Nephron progenitor cell (in vitro differentiated cells): ENCODE measurements at regions not wholly inside any gene's neighbourhood (a gene's known extent, or its start where the extent isn't known, plus 50 kb on each side); places are given as distances from the start of the nearest gene placed in this dataset.

Experiments
- DNase-seq: peaks from one replicate; pipeline ENCODE4 v3.0.0; 2021
- H3K27ac Mint-ChIP-seq: 2 replicates; pipeline ENCODE4 v1.8.0; 2021; ENCODE audit warnings: mild to moderate bottlenecking, moderate library complexity, mixed read lengths
- H3K27me3 Mint-ChIP-seq: 2 replicates; pipeline ENCODE4 v1.8.0; 2021; ENCODE audit warnings: mild to moderate bottlenecking, low read depth, mixed read lengths; ENCODE audit not compliant: poor library complexity
- H3K36me3 Mint-ChIP-seq: 2 replicates; pipeline ENCODE4 v1.8.0; 2021; ENCODE audit warnings: low read depth, mixed read lengths
- H3K4me1 Mint-ChIP-seq: 2 replicates; pipeline ENCODE4 v1.8.0; 2021; ENCODE audit warnings: mixed read lengths
- H3K4me3 Mint-ChIP-seq: 2 replicates; pipeline ENCODE4 v1.8.0; 2021; ENCODE audit warnings: mild to moderate bottlenecking, moderate library complexity, mixed read lengths
- H3K9me3 Mint-ChIP-seq: 2 replicates; pipeline ENCODE4 v1.8.0; 2021; ENCODE audit warnings: mild to moderate bottlenecking, moderate library complexity, mixed read lengths
- CTCF ChIP-seq: fragments of 200-600 bp; sonication (generic); IDR thresholded peaks from 2 replicates; pipeline ENCODE4 v1.5.0; 2021; ENCODE audit warnings: antibody characterized with exemption

GRCh38 chr2:12821656-12822055 lies 104.9 kb downstream of the TRIB2 start:
- Mint-ChIP-seq H3K9me3 (no peaks in the 10 kb centered on the region), H3K27me3 (peaks cover 6% of the 10 kb centered on the region), H3K4me1 (peaks cover 47% of the 10 kb centered on the region), H3K27ac (no peak overlapping the region), H3K4me3 (no peak overlapping the region), H3K36me3 (no peaks in the 10 kb centered on the region)
- TF ChIP-seq CTCF = no peak
- DNase-seq = no peak

GRCh38 chr2:12824351-12824777 lies 107.6 kb downstream of the TRIB2 start:
- Mint-ChIP-seq H3K4me3 (no peak overlapping the region), H3K9me3 (no peaks in the 10 kb centered on the region), H3K4me1 (peaks cover 37% of the 10 kb centered on the region), H3K27me3 (peaks cover 6% of the 10 kb centered on the region), H3K36me3 (no peaks in the 10 kb centered on the region), H3K27ac (no peak overlapping the region)
- DNase-seq = peak; percentile 16
- TF ChIP-seq CTCF = no peak

GRCh38 chr2:12824778-12825379 lies 108.1 kb downstream of the TRIB2 start:
- Mint-ChIP-seq H3K27ac (no peak overlapping the region), H3K9me3 (no peaks in the 10 kb centered on the region), H3K4me3 (no peak overlapping the region), H3K4me1 (peaks cover 31% of the 10 kb centered on the region), H3K27me3 (peaks cover 6% of the 10 kb centered on the region), H3K36me3 (no peaks in the 10 kb centered on the region)
- TF ChIP-seq CTCF = no peak
- no peak for DNase-seq

- H3K9me3 Mint-ChIP-seq = no peaks in the 10 kb centered on the region
- H3K4me1 Mint-ChIP-seq = peaks cover 30% of the 10 kb centered on the region
- H3K27ac Mint-ChIP-seq = no peak overlapping the region
- TF ChIP-seq CTCF = no peak
- no peak for DNase-seq
- no peak overlapping the region for H3K4me3 Mint-ChIP-seq
- no peaks in the 10 kb centered on the region for H3K36me3 Mint-ChIP-seq
- H3K27me3 Mint-ChIP-seq = peaks cover 3% of the 10 kb centered on the region
Observed at GRCh38 chr2:12826781-12827180, 110.0 kb downstream of the TRIB2 start.

GRCh38 chr2:12827721-12828120 lies 111.0 kb downstream of the TRIB2 start:
- no peak for TF ChIP-seq CTCF
- Mint-ChIP-seq H3K9me3 (no peaks in the 10 kb centered on the region), H3K4me3 (no peak overlapping the region), H3K4me1 (peaks cover 30% of the 10 kb centered on the region), H3K27me3 (no peaks in the 10 kb centered on the region), H3K36me3 (no peaks in the 10 kb centered on the region), H3K27ac (no peak overlapping the region)
- DNase-seq = no peak

- Mint-ChIP-seq H3K27ac (no peak overlapping the region), H3K4me3 (no peak overlapping the region), H3K9me3 (no peaks in the 10 kb centered on the region), H3K27me3 (no peaks in the 10 kb centered on the region), H3K4me1 (peaks cover 22% of the 10 kb centered on the region), H3K36me3 (no peaks in the 10 kb centered on the region)
- TF ChIP-seq CTCF = no peak
- no peak for DNase-seq
Observed at GRCh38 chr2:12828980-12829379, 112.2 kb downstream of the TRIB2 start.
